PC-3 (cell line): ENCODE measurements at regions not wholly inside any gene's neighbourhood (a gene's known extent, or its start where the extent isn't known, plus 50 kb on each side); places are given as distances from the start of the nearest gene placed in this dataset.
A peak's percentile ranks its signal among the peaks of the same experiment; 100 is the strongest.

Source experiments
- ATAC-seq: fragments of 200-7000 bp; cut with Tn5 transposase; 2 replicates; pipeline ENCODE4 v1.9.1; 2020; ENCODE audit warnings: mild to moderate bottlenecking, moderate library complexity
- BruUV-seq: library from RNA; stranded (reverse); fragments of 400-500 nt; replicated peaks from 2 replicates; lab custom pipeline; 2021; lab: Mats Ljungman, UMichigan
- CTCF ChIA-PET: fragments of 300-600 bp; sonication (Branson Sonifier 250); formaldehyde crosslinking; loops from one replicate; lab custom pipeline; 2022; ENCODE audit warnings: antibody characterized with exemption; lab: Charles Lee
- POLR2A ChIA-PET: fragments of 300-600 bp; sonication (Branson Sonifier 250); formaldehyde crosslinking; loops from one replicate; lab custom pipeline; 2022; ENCODE audit warnings: antibody characterized with exemption; ENCODE audit not compliant: unreplicated experiment; lab: Charles Lee
- DNase-seq: peaks from one replicate; pipeline ENCODE4 v3.0.0-alpha.2; 2015
- H2AFZ ChIP-seq: fragments of 300-600 bp; sonication (generic); 2 replicates; pipeline ENCODE4 v1.6.0; 2016; ENCODE audit warnings: antibody characterized with exemption, low read length
- H3F3A ChIP-seq: fragments of 300-600 bp; sonication (generic); one replicate; pipeline ENCODE4 v1.6.0; 2017; ENCODE audit warnings: antibody characterized with exemption, low read length, control low read depth, mild to moderate bottlenecking; ENCODE audit not compliant: unreplicated experiment
- H3K27ac ChIP-seq: fragments of 300-600 bp; sonication (generic); 2 replicates; pipeline ENCODE4 v1.5.1; 2016; ENCODE audit warnings: mild to moderate bottlenecking, low read length
- H3K27me3 ChIP-seq: fragments of 300-600 bp; sonication (generic); 2 replicates; pipeline ENCODE4 v1.6.1; 2016; ENCODE audit warnings: low read length, mixed read lengths
- H3K36me3 ChIP-seq: fragments of 300-600 bp; sonication (generic); 2 replicates; pipeline ENCODE4 v1.6.1; 2016; ENCODE audit warnings: low read depth, mixed run types, low read length, mixed read lengths
- H3K4me1 ChIP-seq: fragments of 300-600 bp; sonication (generic); 2 replicates; pipeline ENCODE4 v1.5.1; 2016; ENCODE audit warnings: low read length; ENCODE audit not compliant: insufficient read depth
- H3K4me2 ChIP-seq: fragments of 300-600 bp; sonication (generic); 2 replicates; pipeline ENCODE4 v1.6.0; 2016; ENCODE audit warnings: low read length
- H3K4me3 ChIP-seq: fragments of 300-600 bp; sonication (generic); 2 replicates; pipeline ENCODE4 v1.5.1; 2016; ENCODE audit warnings: mild to moderate bottlenecking, low read length, mixed read lengths
- H3K79me2 ChIP-seq: fragments of 300-600 bp; sonication (generic); 2 replicates; pipeline ENCODE4 v1.6.1; 2017; ENCODE audit warnings: low read length, mixed read lengths
- H3K9ac ChIP-seq: fragments of 300-600 bp; sonication (generic); 2 replicates; pipeline ENCODE4 v1.6.0; 2016; ENCODE audit warnings: mild to moderate bottlenecking, low read length
- H3K9me2 ChIP-seq: fragments of 300-600 bp; sonication (generic); replicated peaks from 2 replicates; pipeline ENCODE4 v1.6.1; 2016; ENCODE audit warnings: mixed run types, low read length, mixed read lengths
- H3K9me3 ChIP-seq: fragments of 300-600 bp; sonication (generic); 2 replicates; pipeline ENCODE4 v1.6.1; 2016; ENCODE audit warnings: low read length, mixed read lengths
- H4K20me1 ChIP-seq: fragments of 300-600 bp; sonication (generic); 2 replicates; pipeline ENCODE4 v1.6.1; 2016; ENCODE audit warnings: low read length, mixed read lengths
- EZH2 ChIP-seq: fragments of 300-600 bp; sonication (generic); IDR thresholded peaks from one replicate; pipeline ENCODE4 v1.6.1; 2017; ENCODE audit warnings: antibody characterized with exemption, mild to moderate bottlenecking, low read length; ENCODE audit not compliant: unreplicated experiment
- EZH2phosphoT487 ChIP-seq: fragments of 300-600 bp; sonication (generic); IDR thresholded peaks from 2 replicates; pipeline ENCODE4 v1.6.1; 2018; ENCODE audit warnings: mild to moderate bottlenecking, antibody characterized with exemption, low read length, borderline replicate concordance
- intact Hi-C: fragments of 100-400 bp; cut with micrococcal nuclease; formaldehyde crosslinking; loops from 2 replicates; pipeline ENCODE4 v1.9.0; 2023
- TF ChIP-seq, protein P1 (sequence below): fragments of 300-600 bp; sonication (generic); conservative IDR thresholded peaks from 2 replicates; pipeline ENCODE4 v1.5.1; 2017; ENCODE audit warnings: antibody characterized with exemption, low read depth, mild to moderate bottlenecking, low read length

DNA sequence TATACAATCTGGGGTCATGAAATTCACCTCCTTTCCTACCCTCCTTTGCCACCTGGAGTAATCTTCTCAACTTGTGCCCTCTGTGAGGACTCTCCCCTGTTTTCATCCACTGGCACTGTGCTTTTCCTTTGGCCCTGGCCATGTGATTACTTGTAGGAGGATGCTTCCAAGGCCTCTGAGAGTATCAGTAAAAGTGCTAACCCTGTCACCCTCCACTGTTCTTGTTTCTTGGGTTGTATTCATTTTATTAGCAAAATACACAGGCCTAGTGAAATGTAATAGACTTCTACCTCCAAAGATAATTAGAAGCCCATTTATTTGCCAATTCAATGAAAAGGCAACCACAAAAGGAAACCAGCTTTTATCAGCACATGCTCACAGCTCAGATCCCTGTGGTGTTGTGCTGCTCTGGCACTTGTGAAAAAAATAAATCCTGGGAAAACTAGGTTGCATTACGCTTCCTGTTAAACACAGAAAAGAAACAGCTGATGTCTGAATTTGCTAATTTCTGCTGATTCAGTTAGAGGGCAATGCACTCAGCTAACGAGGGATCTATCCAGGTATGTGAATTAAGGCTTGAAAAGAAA, 357.5 kb upstream of the ETAA1 start:
- intact Hi-C loops: no loop called here
- Histone ChIP-seq H3K4me3 (no peak overlapping the region), H3K27me3 (no peaks in the 10 kb centered on the region), H3K36me3 (no peaks in the 10 kb centered on the region), H3K9ac (no peak overlapping the region), H4K20me1 (no peaks in the 10 kb centered on the region), H3K9me3 (no peaks in the 10 kb centered on the region), H3K9me2 (no peaks in the 10 kb centered on the region), H3K4me2 (no peak overlapping the region), H3F3A (no peaks in the 10 kb centered on the region), H3K4me1 (peaks cover 5% of the 10 kb centered on the region; the same call in 1 of the 2 replicates), H3K79me2 (no peaks in the 10 kb centered on the region), H3K27ac (no peak overlapping the region), H2AFZ (no peak overlapping the region)
- no peak for ATAC-seq
- CTCF ChIA-PET: no interaction called here
- POLR2A ChIA-PET: no interaction called here
- TF ChIP-seq EZH2 (no peak), EZH2phosphoT487 (no peak)
- TF ChIP-seq, protein P1, sequence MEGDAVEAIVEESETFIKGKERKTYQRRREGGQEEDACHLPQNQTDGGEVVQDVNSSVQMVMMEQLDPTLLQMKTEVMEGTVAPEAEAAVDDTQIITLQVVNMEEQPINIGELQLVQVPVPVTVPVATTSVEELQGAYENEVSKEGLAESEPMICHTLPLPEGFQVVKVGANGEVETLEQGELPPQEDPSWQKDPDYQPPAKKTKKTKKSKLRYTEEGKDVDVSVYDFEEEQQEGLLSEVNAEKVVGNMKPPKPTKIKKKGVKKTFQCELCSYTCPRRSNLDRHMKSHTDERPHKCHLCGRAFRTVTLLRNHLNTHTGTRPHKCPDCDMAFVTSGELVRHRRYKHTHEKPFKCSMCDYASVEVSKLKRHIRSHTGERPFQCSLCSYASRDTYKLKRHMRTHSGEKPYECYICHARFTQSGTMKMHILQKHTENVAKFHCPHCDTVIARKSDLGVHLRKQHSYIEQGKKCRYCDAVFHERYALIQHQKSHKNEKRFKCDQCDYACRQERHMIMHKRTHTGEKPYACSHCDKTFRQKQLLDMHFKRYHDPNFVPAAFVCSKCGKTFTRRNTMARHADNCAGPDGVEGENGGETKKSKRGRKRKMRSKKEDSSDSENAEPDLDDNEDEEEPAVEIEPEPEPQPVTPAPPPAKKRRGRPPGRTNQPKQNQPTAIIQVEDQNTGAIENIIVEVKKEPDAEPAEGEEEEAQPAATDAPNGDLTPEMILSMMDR: no peak
- no peak for DNase-seq
- BruUV-seq: no TSS peak

DNA sequence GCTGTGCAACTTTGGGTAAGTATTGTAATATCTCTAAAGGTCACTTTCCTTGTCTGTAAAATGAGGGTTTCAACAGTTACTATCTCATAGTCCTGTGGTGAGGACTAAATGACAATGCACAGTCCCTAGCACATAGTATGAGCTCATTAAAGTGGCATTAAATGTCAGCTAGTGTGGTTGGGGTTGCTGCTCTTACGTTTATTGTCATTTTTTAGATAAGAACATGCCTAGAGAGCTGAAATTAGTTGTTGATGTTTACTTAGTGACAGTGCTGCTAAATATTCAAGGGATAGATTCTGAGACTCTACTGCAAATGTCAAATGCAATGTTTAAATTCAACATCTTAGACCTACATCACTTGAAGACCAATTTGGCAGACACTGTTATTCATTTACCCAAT, 356.1 kb upstream of the ETAA1 start:
- Histone ChIP-seq H2AFZ (no peak overlapping the region), H3K4me2 (no peak overlapping the region), H3K27me3 (no peaks in the 10 kb centered on the region), H3K4me1 (peaks cover 5% of the 10 kb centered on the region; the same call in 1 of the 2 replicates), H3F3A (no peaks in the 10 kb centered on the region), H3K9ac (no peak overlapping the region), H3K9me3 (no peaks in the 10 kb centered on the region), H3K27ac (no peak overlapping the region), H3K36me3 (no peaks in the 10 kb centered on the region), H3K4me3 (no peak overlapping the region), H3K79me2 (no peaks in the 10 kb centered on the region), H4K20me1 (no peaks in the 10 kb centered on the region), H3K9me2 (no peaks in the 10 kb centered on the region)
- no TSS peak for BruUV-seq
- ChIA-PET CTCF (no interaction called here), POLR2A (no interaction called here)
- peak; percentile 14 for DNase-seq
- intact Hi-C loops: no loop called here
- no peak for TF ChIP-seq EZH2phosphoT487
- no peak for TF ChIP-seq EZH2
- TF ChIP-seq, protein P1: no peak
- no peak for ATAC-seq

DNA sequence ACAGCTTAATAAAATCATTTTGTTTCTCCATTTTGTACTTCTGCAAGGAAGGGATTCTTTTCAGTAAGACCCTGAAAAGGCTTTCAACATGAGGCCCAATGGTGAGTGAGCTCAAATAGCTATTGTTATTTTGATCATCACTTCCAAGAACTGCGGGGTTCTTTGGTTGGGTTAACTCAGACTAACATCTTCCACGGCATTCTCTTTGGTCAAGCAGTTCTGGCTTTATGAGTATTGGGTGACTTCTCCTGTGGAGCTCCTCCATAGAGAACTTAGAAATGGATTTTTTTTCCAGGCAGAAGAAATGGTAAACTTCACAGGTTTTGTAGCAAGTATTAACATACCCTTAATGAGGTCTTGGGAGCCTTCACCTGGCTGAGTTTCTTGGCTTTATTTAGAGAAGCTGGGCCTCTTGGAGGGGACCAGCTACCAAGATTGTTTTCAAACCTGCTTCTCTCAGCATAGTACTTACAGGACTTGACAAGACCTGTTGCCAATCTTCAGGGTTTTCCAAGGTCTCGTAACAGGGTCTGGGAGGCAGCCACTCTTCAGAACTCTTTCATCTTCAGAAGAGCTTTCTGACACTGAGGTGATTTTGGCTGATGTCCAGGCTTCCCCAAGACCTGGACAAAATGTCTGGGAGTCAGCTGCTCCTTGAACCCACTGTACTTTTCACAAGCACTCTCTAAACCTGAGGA, 353.2 kb upstream of the ETAA1 start:
- CTCF ChIA-PET: no interaction called here
- ATAC-seq: no peak
- no peaks in the 10 kb centered on the region for H3K79me2 ChIP-seq
- DNase-seq: no peak
- no peaks in the 10 kb centered on the region for H3K9me2 ChIP-seq
- peaks cover 18% of the 10 kb centered on the region for H3K4me1 ChIP-seq
- no peaks in the 10 kb centered on the region for H4K20me1 ChIP-seq
- intact Hi-C loops: no loop called here
- TF ChIP-seq, protein P1: no peak
- TF ChIP-seq EZH2phosphoT487: no peak
- no peak for TF ChIP-seq EZH2
- no peaks in the 10 kb centered on the region for H3K9me3 ChIP-seq
- H3K27ac ChIP-seq: no peak overlapping the region
- H2AFZ ChIP-seq: no peak overlapping the region
- H3F3A ChIP-seq: no peaks in the 10 kb centered on the region
- H3K4me3 ChIP-seq: no peak overlapping the region
- no peaks in the 10 kb centered on the region for H3K36me3 ChIP-seq
- no peaks in the 10 kb centered on the region for H3K27me3 ChIP-seq
- H3K9ac ChIP-seq: no peak overlapping the region
- POLR2A ChIA-PET: no interaction called here
- no peak overlapping the region for H3K4me2 ChIP-seq
- no TSS peak for BruUV-seq
